KMS-11 (cell line): ENCODE measurements at regions not wholly inside any gene's neighbourhood (a gene's known extent, or its start where the extent isn't known, plus 50 kb on each side); places are given as distances from the start of the nearest gene placed in this dataset.

Experiments used
- H2AFZ ChIP-seq: fragments of 200-600 bp; sonication (generic); 2 replicates; pipeline ENCODE4 v1.6.1; 2016; ENCODE audit warnings: antibody characterized with exemption, mixed run types, low read depth
- H3K27ac ChIP-seq: fragments of 200-600 bp; sonication (generic); 2 replicates; pipeline ENCODE4 v1.6.1; 2016; ENCODE audit warnings: mild to moderate bottlenecking, mixed run types
- H3K27me3 ChIP-seq: fragments of 200-600 bp; sonication (generic); 2 replicates; pipeline ENCODE4 v1.6.1; 2017; ENCODE audit warnings: mild to moderate bottlenecking, low read depth, mixed run types, moderate library complexity; ENCODE audit not compliant: insufficient read depth
- H3K36me3 ChIP-seq: fragments of 200-600 bp; sonication (generic); 2 replicates; pipeline ENCODE4 v1.6.1; 2017; ENCODE audit warnings: mild to moderate bottlenecking, mixed run types; ENCODE audit not compliant: insufficient read depth
- H3K4me1 ChIP-seq: fragments of 200-600 bp; sonication (generic); 2 replicates; pipeline ENCODE4 v1.6.1; 2016; ENCODE audit warnings: mild to moderate bottlenecking, low read depth, mixed run types; ENCODE audit not compliant: poor library complexity, severe bottlenecking
- H3K4me2 ChIP-seq: fragments of 200-600 bp; sonication (generic); 2 replicates; pipeline ENCODE4 v1.7.0; 2016; ENCODE audit warnings: mild to moderate bottlenecking, mixed run types
- H3K4me3 ChIP-seq: fragments of 200-600 bp; sonication (generic); IDR thresholded peaks from 2 replicates; pipeline ENCODE4 v1.6.1; 2017; ENCODE audit warnings: low read depth, low read length, mixed read lengths; ENCODE audit not compliant: insufficient read depth
- H3K79me2 ChIP-seq: fragments of 200-600 bp; sonication (generic); 2 replicates; pipeline ENCODE4 v1.6.1; 2016; ENCODE audit warnings: low read depth, mixed run types; ENCODE audit not compliant: insufficient read depth
- H3K9ac ChIP-seq: fragments of 200-600 bp; sonication (generic); 2 replicates; pipeline ENCODE4 v1.6.1; 2016; ENCODE audit warnings: mild to moderate bottlenecking, mixed run types
- H4K20me1 ChIP-seq: fragments of 200-600 bp; sonication (generic); 2 replicates; pipeline ENCODE4 v1.6.1; 2016; ENCODE audit warnings: mild to moderate bottlenecking, mixed run types; ENCODE audit not compliant: insufficient read depth
- CTCF ChIP-seq: fragments of 200-600 bp; sonication (generic); conservative IDR thresholded peaks from 2 replicates; pipeline ENCODE4 v1.6.1; 2017; ENCODE audit warnings: low read depth, mild to moderate bottlenecking, antibody characterized with exemption, low read length, moderate library complexity, mixed read lengths

DNA sequence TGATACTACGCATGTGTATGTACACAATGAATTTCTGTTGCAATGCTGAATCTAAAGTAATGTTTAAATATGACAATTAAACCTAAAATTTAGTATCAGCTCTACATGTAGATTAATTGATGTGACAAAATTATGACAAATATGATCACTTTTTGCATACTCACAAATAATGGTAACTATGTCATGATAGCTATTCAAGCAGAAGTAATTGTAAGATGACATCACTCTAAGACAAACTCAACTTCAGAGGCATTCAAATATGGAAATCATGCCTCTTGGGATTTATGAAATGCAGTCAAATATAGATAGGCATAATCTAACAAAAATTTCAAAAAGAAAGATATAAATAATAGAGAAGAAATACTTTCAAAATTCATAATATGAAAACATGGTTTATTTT lies 571.7 kb upstream of the LRFN5 start:
- Histone ChIP-seq H3K27ac (no peak overlapping the region), H3K4me2 (no peak overlapping the region)

GRCh38 chr14:41022932-41023331 lies 583.7 kb upstream of the LRFN5 start:
- Histone ChIP-seq H3K36me3 (no peaks in the 10 kb centered on the region), H3K27me3 (no peaks in the 10 kb centered on the region), H3K9ac (no peak overlapping the region), H3K4me2 (no peak overlapping the region), H3K4me1 (no peaks in the 10 kb centered on the region), H3K27ac (no peak overlapping the region), H2AFZ (no peak overlapping the region), H3K79me2 (no peaks in the 10 kb centered on the region), H3K4me3 (no peak overlapping the region), H4K20me1 (no peaks in the 10 kb centered on the region)
- no peak for TF ChIP-seq CTCF

More for the DNA sequence above, 571.7 kb upstream of the LRFN5 start:
- Histone ChIP-seq H2AFZ (no peak overlapping the region), H3K79me2 (no peaks in the 10 kb centered on the region), H3K36me3 (no peaks in the 10 kb centered on the region), H3K4me1 (no peaks in the 10 kb centered on the region), H3K9ac (no peak overlapping the region), H3K27me3 (no peaks in the 10 kb centered on the region), H4K20me1 (no peaks in the 10 kb centered on the region), H3K4me3 (no peak overlapping the region)
- no peak for TF ChIP-seq CTCF

DNA sequence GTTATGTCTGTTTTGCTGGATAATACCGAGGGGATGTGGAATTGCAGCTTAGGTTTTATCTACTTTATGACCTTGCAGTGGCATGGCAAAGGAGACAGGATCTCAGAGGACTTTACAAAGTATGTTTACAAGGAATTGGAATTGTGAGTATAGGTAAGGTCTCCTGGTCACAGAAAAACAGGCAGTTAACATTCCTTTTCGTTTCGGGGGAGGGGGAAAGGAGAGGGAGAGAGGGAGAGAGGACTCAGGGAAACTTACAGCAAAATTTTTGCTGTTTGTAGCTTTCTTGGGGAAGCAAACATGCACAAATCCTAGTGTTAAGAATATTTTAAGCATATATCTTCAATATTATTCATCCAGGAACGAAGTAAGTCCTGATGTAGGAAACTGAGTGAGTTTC lies 590.5 kb upstream of the LRFN5 start:
- TF ChIP-seq CTCF, result no peak
- Histone ChIP-seq H3K4me1 (no peaks in the 10 kb centered on the region), H3K27ac (no peak overlapping the region), H2AFZ (no peak overlapping the region), H3K9ac (no peak overlapping the region), H3K27me3 (no peaks in the 10 kb centered on the region), H3K4me2 (no peak overlapping the region), H3K79me2 (no peaks in the 10 kb centered on the region), H4K20me1 (no peaks in the 10 kb centered on the region), H3K36me3 (no peaks in the 10 kb centered on the region), H3K4me3 (no peak overlapping the region)

GRCh38 chr14:41000350-41000749 lies 606.3 kb upstream of the LRFN5 start:
- Histone ChIP-seq H3K4me3 (no peak overlapping the region), H3K36me3 (no peaks in the 10 kb centered on the region), H4K20me1 (no peaks in the 10 kb centered on the region), H2AFZ (no peak overlapping the region), H3K79me2 (no peaks in the 10 kb centered on the region), H3K4me2 (no peak overlapping the region), H3K27ac (no peak overlapping the region), H3K27me3 (no peaks in the 10 kb centered on the region), H3K4me1 (no peaks in the 10 kb centered on the region), H3K9ac (no peak overlapping the region)
- TF ChIP-seq CTCF, result no peak

GRCh38 chr14:40989260-40989659 lies 617.4 kb upstream of the LRFN5 start:
- Histone ChIP-seq H2AFZ (no peak overlapping the region), H3K27me3 (no peaks in the 10 kb centered on the region), H3K4me2 (no peak overlapping the region), H3K36me3 (no peaks in the 10 kb centered on the region), H4K20me1 (no peaks in the 10 kb centered on the region), H3K27ac (no peak overlapping the region), H3K9ac (no peak overlapping the region), H3K4me3 (no peak overlapping the region), H3K79me2 (no peaks in the 10 kb centered on the region), H3K4me1 (no peaks in the 10 kb centered on the region)
- no peak for TF ChIP-seq CTCF
